ENCODE measurements at regions not wholly inside any gene's neighbourhood (a gene's known extent, or its start where the extent isn't known, plus 50 kb on each side); places are given as distances from the start of the nearest gene placed in this dataset.

DNA sequence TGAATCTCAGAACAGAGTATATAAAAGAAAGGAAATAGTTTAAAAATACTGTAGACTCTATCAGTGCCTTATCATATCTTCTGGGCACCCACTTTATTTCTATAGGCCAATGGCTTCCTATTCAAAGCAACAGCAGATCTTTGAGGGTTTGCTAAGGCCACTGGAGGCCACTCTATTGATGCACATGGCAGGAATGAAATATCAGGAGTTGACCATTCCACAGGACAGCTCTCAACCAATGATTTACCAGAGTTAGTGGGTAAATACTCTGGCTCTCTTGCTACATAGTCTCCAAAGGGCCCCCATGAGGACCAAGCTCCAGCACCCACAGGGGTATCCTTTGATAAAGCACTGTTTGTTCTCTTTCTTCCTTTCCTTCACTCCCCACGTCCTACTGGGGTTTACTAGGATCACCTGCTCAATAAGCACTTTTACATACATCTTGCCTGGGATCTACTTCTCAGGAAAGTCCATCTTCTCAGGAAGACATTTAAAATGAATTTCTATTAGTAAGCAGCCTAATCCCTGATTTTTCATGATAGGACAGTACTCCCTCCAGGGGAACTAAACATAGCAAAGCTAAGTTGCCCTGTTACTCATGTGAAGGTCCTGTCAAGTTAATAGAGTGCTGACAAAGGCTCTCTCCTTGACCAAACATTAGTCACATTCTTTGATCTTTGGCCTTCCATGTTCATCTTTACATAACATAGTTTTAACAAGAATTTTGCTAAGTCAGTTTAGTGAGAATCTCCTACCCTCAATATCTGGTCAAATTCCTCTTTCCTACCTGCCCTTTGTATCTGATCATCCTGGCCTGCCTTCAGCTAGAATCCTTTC lies 459.7 kb downstream of the GRXCR1 start:
- TF ChIP-seq, protein P1, sequence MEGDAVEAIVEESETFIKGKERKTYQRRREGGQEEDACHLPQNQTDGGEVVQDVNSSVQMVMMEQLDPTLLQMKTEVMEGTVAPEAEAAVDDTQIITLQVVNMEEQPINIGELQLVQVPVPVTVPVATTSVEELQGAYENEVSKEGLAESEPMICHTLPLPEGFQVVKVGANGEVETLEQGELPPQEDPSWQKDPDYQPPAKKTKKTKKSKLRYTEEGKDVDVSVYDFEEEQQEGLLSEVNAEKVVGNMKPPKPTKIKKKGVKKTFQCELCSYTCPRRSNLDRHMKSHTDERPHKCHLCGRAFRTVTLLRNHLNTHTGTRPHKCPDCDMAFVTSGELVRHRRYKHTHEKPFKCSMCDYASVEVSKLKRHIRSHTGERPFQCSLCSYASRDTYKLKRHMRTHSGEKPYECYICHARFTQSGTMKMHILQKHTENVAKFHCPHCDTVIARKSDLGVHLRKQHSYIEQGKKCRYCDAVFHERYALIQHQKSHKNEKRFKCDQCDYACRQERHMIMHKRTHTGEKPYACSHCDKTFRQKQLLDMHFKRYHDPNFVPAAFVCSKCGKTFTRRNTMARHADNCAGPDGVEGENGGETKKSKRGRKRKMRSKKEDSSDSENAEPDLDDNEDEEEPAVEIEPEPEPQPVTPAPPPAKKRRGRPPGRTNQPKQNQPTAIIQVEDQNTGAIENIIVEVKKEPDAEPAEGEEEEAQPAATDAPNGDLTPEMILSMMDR (IDR thresholded peaks at IDR 0.05) = no peak
- no peak for TF ChIP-seq POLR2A (IDR thresholded peaks at IDR 0.05)
